ENCODE measurements at regions not wholly inside any gene's neighbourhood (a gene's known extent, or its start where the extent isn't known, plus 50 kb on each side); places are given as distances from the start of the nearest gene placed in this dataset.

GRCh38 chr7:68399991-68400590 is 1198.2 kb upstream of the AUTS2 start:
- H3K4me1 ChIP-seq (ENCODE audit: control insufficient read depth in 1 of 2, low read depth in 2 of 2), result no peaks in the 10 kb centered on the region
- no peak for DNase-seq (ENCODE audit: low spot score)
- no peak for TF ChIP-seq CTCF (IDR thresholded peaks at IDR 0.05)
- H3K9me3 ChIP-seq, result no peaks in the 10 kb centered on the region
- no peak for ATAC-seq (ENCODE audit: insufficient number of reproducible peaks, low FRiP score, low read depth)
- no peaks in the 10 kb centered on the region for H3K36me3 ChIP-seq
- no peak overlapping the region for H3K4me3 ChIP-seq
- no peaks in the 10 kb centered on the region for H3K27me3 ChIP-seq (replicated peaks; ENCODE audit: insufficient read depth)
- H3K27ac ChIP-seq, result no peak overlapping the region

GRCh38 chr7:68400783-68401182 is 1197.5 kb upstream of the AUTS2 start:
- Histone ChIP-seq H3K27me3 (replicated peaks; ENCODE audit: insufficient read depth) (no peaks in the 10 kb centered on the region), H3K4me3 (no peak overlapping the region), H3K27ac (no peak overlapping the region), H3K4me1 (ENCODE audit: control insufficient read depth in 1 of 2, low read depth in 2 of 2) (no peaks in the 10 kb centered on the region), H3K36me3 (no peaks in the 10 kb centered on the region), H3K9me3 (no peaks in the 10 kb centered on the region)
- no peak for ATAC-seq (ENCODE audit: insufficient number of reproducible peaks, low FRiP score, low read depth)
- no peak for TF ChIP-seq CTCF (IDR thresholded peaks at IDR 0.05)
- DNase-seq (ENCODE audit: low spot score), result no peak

GRCh38 chr7:68401313-68401712 is 1197.0 kb upstream of the AUTS2 start:
- H3K4me1 ChIP-seq (ENCODE audit: control insufficient read depth in 1 of 2, low read depth in 2 of 2), result no peaks in the 10 kb centered on the region
- H3K36me3 ChIP-seq, result no peaks in the 10 kb centered on the region
- ATAC-seq (ENCODE audit: insufficient number of reproducible peaks, low FRiP score, low read depth), result no peak
- no peak overlapping the region for H3K4me3 ChIP-seq
- DNase-seq (ENCODE audit: low spot score), result no peak
- no peaks in the 10 kb centered on the region for H3K27me3 ChIP-seq (replicated peaks; ENCODE audit: insufficient read depth)
- TF ChIP-seq CTCF (IDR thresholded peaks at IDR 0.05), result no peak
- H3K9me3 ChIP-seq, result no peaks in the 10 kb centered on the region
- no peak overlapping the region for H3K27ac ChIP-seq

GRCh38 chr7:68406480-68406879 is 1191.8 kb upstream of the AUTS2 start:
- Histone ChIP-seq H3K4me3 (no peak overlapping the region), H3K27me3 (replicated peaks; ENCODE audit: insufficient read depth) (no peaks in the 10 kb centered on the region), H3K4me1 (ENCODE audit: control insufficient read depth in 1 of 2, low read depth in 2 of 2) (no peaks in the 10 kb centered on the region), H3K36me3 (no peaks in the 10 kb centered on the region), H3K27ac (no peak overlapping the region), H3K9me3 (no peaks in the 10 kb centered on the region)
- DNase-seq (ENCODE audit: low spot score), result no peak
- no peak for ATAC-seq (ENCODE audit: insufficient number of reproducible peaks, low FRiP score, low read depth)
- no peak for TF ChIP-seq CTCF (IDR thresholded peaks at IDR 0.05)

- no peak overlapping the region for H3K27ac ChIP-seq
- no peak overlapping the region for H3K4me3 ChIP-seq
- no peak for TF ChIP-seq CTCF (IDR thresholded peaks at IDR 0.05)
- DNase-seq (ENCODE audit: low spot score) (no peak), ATAC-seq (ENCODE audit: insufficient number of reproducible peaks, low FRiP score, low read depth) (no peak)
- H3K27me3 ChIP-seq (replicated peaks; ENCODE audit: insufficient read depth), result no peaks in the 10 kb centered on the region
- H3K4me1 ChIP-seq (ENCODE audit: control insufficient read depth in 1 of 2, low read depth in 2 of 2), result no peaks in the 10 kb centered on the region
- no peaks in the 10 kb centered on the region for H3K36me3 ChIP-seq
- no peaks in the 10 kb centered on the region for H3K9me3 ChIP-seq
These were observed 1190.8 kb upstream of the AUTS2 start for GRCh38 chr7:68407460-68407859.
